SU-DHL-6 (cell line): ENCODE measurements at regions not wholly inside any gene's neighbourhood (a gene's known extent, or its start where the extent isn't known, plus 50 kb on each side); places are given as distances from the start of the nearest gene placed in this dataset.

Experiments used
- CTCF ChIP-seq: fragments of 200-600 bp; sonication (generic); IDR thresholded peaks from one replicate; pipeline ENCODE4 v1.5.1; 2017; ENCODE audit warnings: antibody characterized with exemption, mild to moderate bottlenecking, low read length, moderate library complexity; ENCODE audit not compliant: insufficient read depth, poor library complexity, severe bottlenecking
- EZH2phosphoT487 ChIP-seq: fragments of 200-600 bp; sonication (generic), shearing (Covaris generic); conservative IDR thresholded peaks from 2 replicates; pipeline ENCODE4 v1.6.1; 2018; ENCODE audit warnings: mild to moderate bottlenecking, antibody characterized with exemption, low read length, moderate library complexity, mixed read lengths

DNA sequence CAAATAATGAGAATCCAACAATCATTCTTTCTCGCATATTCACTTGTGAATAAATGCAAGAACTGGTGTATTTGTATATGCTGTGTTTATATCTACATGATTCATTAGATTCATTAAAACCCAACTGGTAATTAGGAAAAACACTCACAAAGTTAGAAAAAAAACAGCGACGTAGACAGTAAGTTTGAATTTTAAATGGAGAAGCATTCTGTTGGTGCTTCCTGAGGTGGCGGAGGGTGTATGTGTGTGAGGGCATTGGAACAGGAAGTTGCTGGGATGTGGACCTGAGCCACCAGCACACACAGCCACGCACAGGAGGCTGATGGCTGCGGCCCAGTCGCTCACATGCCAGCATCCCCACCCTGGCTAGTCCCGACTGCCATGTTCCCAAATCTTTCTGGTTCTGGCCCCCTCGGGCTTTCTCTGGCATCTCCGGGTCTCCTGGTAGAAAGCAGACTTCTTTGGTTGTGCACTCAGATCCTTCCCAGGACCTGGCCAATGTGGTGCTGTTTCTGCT, 121.6 kb upstream of the IRF2BP2 start:
- TF ChIP-seq CTCF (no peak), EZH2phosphoT487 (no peak)
